ENCODE measurements at regions not wholly inside any gene's neighbourhood (a gene's known extent, or its start where the extent isn't known, plus 50 kb on each side); places are given as distances from the start of the nearest gene placed in this dataset.

DNA sequence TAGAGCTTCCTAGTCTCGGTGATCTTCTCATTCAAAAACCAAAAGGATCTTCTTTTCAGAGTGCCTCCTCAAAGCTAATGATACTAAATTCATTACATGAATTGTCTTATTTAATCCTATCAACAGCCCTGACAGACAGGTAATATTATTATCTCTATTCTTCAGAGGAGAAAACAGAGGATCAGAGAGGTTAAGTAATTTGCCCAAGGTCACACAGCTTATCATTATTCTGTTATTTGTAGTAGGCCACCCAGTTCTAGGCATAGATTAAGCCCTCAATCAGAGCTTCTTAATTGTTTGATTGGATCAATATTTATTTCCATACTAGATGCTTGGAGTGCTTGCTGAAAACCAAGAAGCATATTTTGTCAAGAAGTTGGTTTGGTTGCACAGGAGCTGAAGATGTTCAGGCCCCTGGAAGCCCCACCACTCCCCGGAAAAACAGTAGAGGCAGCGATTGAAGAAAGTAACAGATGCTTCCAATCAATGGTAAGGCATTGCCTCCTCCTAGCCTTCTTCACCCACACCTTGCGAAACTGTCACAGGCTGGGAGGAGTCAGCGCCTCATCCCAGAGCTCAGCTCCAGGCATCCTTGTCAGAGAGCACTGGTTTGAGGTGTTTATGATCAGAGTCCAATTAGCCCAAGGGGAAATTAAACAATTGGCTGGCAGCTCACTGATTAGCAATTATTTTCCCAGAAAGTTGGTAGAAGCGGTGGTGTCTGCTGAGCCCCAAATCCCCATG is 487.2 kb downstream of the BCL11A start:
- Histone ChIP-seq H3K4me1 (ENCODE audit: low read length) (no peaks in the 10 kb centered on the region), H3K9me2 (replicated peaks; ENCODE audit: insufficient read depth, low read length) (no peaks in the 10 kb centered on the region), H3K36me3 (replicated peaks; ENCODE audit: insufficient read depth, low read length) (no peaks in the 10 kb centered on the region), H3F3A (ENCODE audit: insufficient read depth, low read length) (no peaks in the 10 kb centered on the region), H3K4me3 (ENCODE audit: low read length) (no peak overlapping the region), H2AFZ (ENCODE audit: low read length) (no peak overlapping the region), H4K20me1 (ENCODE audit: insufficient read depth, low read length) (no peaks in the 10 kb centered on the region), H3K27me3 (replicated peaks; ENCODE audit: insufficient read depth, low read length) (no peaks in the 10 kb centered on the region), H3K9me3 (replicated peaks; ENCODE audit: insufficient read depth, low read length) (no peaks in the 10 kb centered on the region), H3K79me2 (ENCODE audit: low read length) (no peaks in the 10 kb centered on the region), H3K9ac (ENCODE audit: low read length) (no peak overlapping the region), H3K4me2 (ENCODE audit: low read depth, low read length) (no peak overlapping the region), H3K27ac (ENCODE audit: low read length) (no peak overlapping the region)
- no peak for TF ChIP-seq EZH2 (optimal IDR thresholded peaks at IDR 0.05; ENCODE audit: low read depth, low read length)
- no peak for DNase-seq

DNA sequence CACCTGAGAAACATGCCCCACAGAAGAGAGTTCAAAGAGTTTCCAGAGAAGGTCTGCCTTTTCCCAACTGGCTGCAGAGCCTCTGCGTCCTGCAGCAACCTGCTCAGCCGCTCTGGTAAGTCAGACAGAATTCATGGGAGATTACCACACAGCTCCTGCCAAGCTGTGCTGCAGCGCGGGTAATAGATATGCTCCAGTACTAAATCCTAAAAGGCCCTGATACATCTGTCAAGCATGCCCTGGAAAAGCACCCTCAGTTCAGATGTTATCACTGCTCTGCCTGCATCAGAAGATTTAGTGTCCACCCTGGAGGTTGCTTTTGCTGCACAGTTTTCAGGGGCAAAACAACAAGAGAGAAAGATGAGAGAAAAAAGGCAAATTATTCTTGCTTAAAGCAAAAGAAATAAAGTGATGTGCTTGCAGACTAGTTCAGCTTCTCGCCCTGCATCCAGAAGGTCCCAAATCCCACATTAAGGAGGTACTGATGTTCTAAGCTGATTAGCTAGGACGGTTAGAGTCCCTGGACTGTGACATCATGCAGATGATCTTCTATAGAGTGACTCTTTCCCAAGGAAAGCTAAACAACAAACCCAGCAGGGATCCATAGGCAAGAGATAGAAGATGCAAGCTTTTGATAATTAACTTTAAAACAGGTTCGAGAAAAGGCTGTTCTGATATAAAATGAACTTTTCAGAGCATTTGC is 488.6 kb downstream of the BCL11A start:
- Histone ChIP-seq H3K4me2 (ENCODE audit: low read depth, low read length) (no peak overlapping the region), H3K4me3 (ENCODE audit: low read length) (no peak overlapping the region), H4K20me1 (ENCODE audit: insufficient read depth, low read length) (no peaks in the 10 kb centered on the region), H3K4me1 (ENCODE audit: low read length) (no peaks in the 10 kb centered on the region), H3K9me2 (replicated peaks; ENCODE audit: insufficient read depth, low read length) (no peaks in the 10 kb centered on the region), H3K27ac (ENCODE audit: low read length) (no peak overlapping the region), H3K9me3 (replicated peaks; ENCODE audit: insufficient read depth, low read length) (no peaks in the 10 kb centered on the region), H2AFZ (ENCODE audit: low read length) (no peak overlapping the region), H3K36me3 (replicated peaks; ENCODE audit: insufficient read depth, low read length) (no peaks in the 10 kb centered on the region), H3K27me3 (replicated peaks; ENCODE audit: insufficient read depth, low read length) (no peaks in the 10 kb centered on the region), H3K79me2 (ENCODE audit: low read length) (no peaks in the 10 kb centered on the region), H3F3A (ENCODE audit: insufficient read depth, low read length) (no peaks in the 10 kb centered on the region), H3K9ac (ENCODE audit: low read length) (no peak overlapping the region)
- TF ChIP-seq, protein P1, sequence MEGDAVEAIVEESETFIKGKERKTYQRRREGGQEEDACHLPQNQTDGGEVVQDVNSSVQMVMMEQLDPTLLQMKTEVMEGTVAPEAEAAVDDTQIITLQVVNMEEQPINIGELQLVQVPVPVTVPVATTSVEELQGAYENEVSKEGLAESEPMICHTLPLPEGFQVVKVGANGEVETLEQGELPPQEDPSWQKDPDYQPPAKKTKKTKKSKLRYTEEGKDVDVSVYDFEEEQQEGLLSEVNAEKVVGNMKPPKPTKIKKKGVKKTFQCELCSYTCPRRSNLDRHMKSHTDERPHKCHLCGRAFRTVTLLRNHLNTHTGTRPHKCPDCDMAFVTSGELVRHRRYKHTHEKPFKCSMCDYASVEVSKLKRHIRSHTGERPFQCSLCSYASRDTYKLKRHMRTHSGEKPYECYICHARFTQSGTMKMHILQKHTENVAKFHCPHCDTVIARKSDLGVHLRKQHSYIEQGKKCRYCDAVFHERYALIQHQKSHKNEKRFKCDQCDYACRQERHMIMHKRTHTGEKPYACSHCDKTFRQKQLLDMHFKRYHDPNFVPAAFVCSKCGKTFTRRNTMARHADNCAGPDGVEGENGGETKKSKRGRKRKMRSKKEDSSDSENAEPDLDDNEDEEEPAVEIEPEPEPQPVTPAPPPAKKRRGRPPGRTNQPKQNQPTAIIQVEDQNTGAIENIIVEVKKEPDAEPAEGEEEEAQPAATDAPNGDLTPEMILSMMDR (IDR thresholded peaks at IDR 0.05; ENCODE audit: low read length): no peak
- TF ChIP-seq EZH2phosphoT487 (IDR thresholded peaks at IDR 0.05; ENCODE audit: low read length) (no peak), EZH2 (optimal IDR thresholded peaks at IDR 0.05; ENCODE audit: low read depth, low read length) (no peak)
- no peak for DNase-seq

DNA sequence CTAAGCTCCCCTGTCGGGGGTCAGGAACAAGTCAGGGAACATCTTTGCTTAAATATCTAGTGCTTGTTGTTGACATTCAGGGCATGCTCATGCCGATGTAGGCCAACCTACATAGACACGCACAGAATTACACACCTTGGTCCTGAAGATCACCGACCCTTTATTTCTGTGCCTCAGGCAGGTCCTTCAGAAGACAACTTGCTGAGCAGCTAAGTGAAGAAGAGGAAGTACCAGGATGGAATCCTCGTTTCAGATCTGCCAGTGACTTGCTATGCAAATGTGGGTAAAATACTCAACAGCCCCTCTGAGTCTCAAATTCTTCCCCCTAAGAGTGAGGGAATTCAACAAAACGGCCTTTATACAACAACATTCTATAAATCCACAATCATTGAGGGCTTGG is 494.7 kb downstream of the BCL11A start:
- Histone ChIP-seq H3K4me1 (ENCODE audit: low read length) (no peaks in the 10 kb centered on the region), H3K4me2 (ENCODE audit: low read depth, low read length) (no peak overlapping the region), H3F3A (ENCODE audit: insufficient read depth, low read length) (no peaks in the 10 kb centered on the region), H3K27ac (ENCODE audit: low read length) (no peak overlapping the region), H3K9me2 (replicated peaks; ENCODE audit: insufficient read depth, low read length) (no peaks in the 10 kb centered on the region), H3K9me3 (replicated peaks; ENCODE audit: insufficient read depth, low read length) (no peaks in the 10 kb centered on the region), H4K20me1 (ENCODE audit: insufficient read depth, low read length) (no peaks in the 10 kb centered on the region), H3K36me3 (replicated peaks; ENCODE audit: insufficient read depth, low read length) (no peaks in the 10 kb centered on the region), H2AFZ (ENCODE audit: low read length) (no peak overlapping the region), H3K79me2 (ENCODE audit: low read length) (no peaks in the 10 kb centered on the region), H3K9ac (ENCODE audit: low read length) (no peak overlapping the region), H3K27me3 (replicated peaks; ENCODE audit: insufficient read depth, low read length) (no peaks in the 10 kb centered on the region), H3K4me3 (ENCODE audit: low read length) (no peak overlapping the region)
- TF ChIP-seq, protein P1 (IDR thresholded peaks at IDR 0.05; ENCODE audit: low read length): no peak
- TF ChIP-seq EZH2phosphoT487 (IDR thresholded peaks at IDR 0.05; ENCODE audit: low read length): no peak
- TF ChIP-seq EZH2 (optimal IDR thresholded peaks at IDR 0.05; ENCODE audit: low read depth, low read length): no peak
- DNase-seq: no peak

Measured in MM.1S (cell line).